Left hindlimb (tissue), 1 donor: ENCODE measurements at regions not wholly inside any gene's neighbourhood (a gene's known extent, or its start where the extent isn't known, plus 50 kb on each side); places are given as distances from the start of the nearest gene placed in this dataset.
A peak's percentile ranks its signal among the peaks of the same experiment; 100 is the strongest.
"Not testable (repeated sequence)": the region's sequence is repeated elsewhere in the genome, so short reads cannot be mapped to it uniquely, and the experiment has no call there.

Experiments
- DNase-seq: peaks from one replicate; pipeline ENCODE4 v3.0.0-alpha.2; 2018

GRCh38 chr7:131627735-131628190, 71.3 kb upstream of the PODXL start:
- no peak for DNase-seq

GRCh38 chr7:131626643-131627042, 70.2 kb upstream of the PODXL start:
- DNase-seq = no peak

GRCh38 chr7:131625817-131626372, 69.5 kb upstream of the PODXL start:
- no peak for DNase-seq

GRCh38 chr7:131625345-131625744, 68.9 kb upstream of the PODXL start:
- not testable (repeated sequence) for DNase-seq

GRCh38 chr7:131624536-131624935, 68.1 kb upstream of the PODXL start:
- no peak for DNase-seq

- DNase-seq = no peak
Observed at GRCh38 chr7:131623154-131623553, 66.7 kb upstream of the PODXL start.

- no peak for DNase-seq
Observed at GRCh38 chr7:131621652-131622051, 65.2 kb upstream of the PODXL start.

GRCh38 chr7:131620673-131621609, 64.5 kb upstream of the PODXL start:
- DNase-seq = no peak

GRCh38 chr7:131619336-131620305, 63.2 kb upstream of the PODXL start:
- no peak for DNase-seq

GRCh38 chr7:131618391-131618790, 62.0 kb upstream of the PODXL start:
- DNase-seq = no peak

GRCh38 chr7:131616487-131617200, 60.2 kb upstream of the PODXL start:
- no peak for DNase-seq

GRCh38 chr7:131613909-131614308, 57.5 kb upstream of the PODXL start:
- DNase-seq = no peak

GRCh38 chr7:131610007-131610406, 53.6 kb upstream of the PODXL start:
- DNase-seq = no peak

- peak; percentile 47 for DNase-seq
Observed at GRCh38 chr7:131608116-131608500, 51.7 kb upstream of the PODXL start.

- DNase-seq = peak; percentile 70
Observed at GRCh38 chr7:131607291-131608115, 51.1 kb upstream of the PODXL start.

GRCh38 chr7:131606346-131607290, 50.2 kb upstream of the PODXL start:
- no peak for DNase-seq
